ENCODE measurements at regions not wholly inside any gene's neighbourhood (a gene's known extent, or its start where the extent isn't known, plus 50 kb on each side); places are given as distances from the start of the nearest gene placed in this dataset.

GRCh38 chr5:146940295-146940694 is 61.7 kb upstream of the PPP2R2B start:
- no peak for DNase-seq

- no peak for DNase-seq
These were observed 65.5 kb upstream of the PPP2R2B start for GRCh38 chr5:146944019-146944418.

GRCh38 chr5:146944764-146945616 is 66.4 kb upstream of the PPP2R2B start:
- DNase-seq, result no peak

- no peak for DNase-seq
These were observed 67.1 kb upstream of the PPP2R2B start for GRCh38 chr5:146945617-146946084.

- peak in 1 of 2 experiments; percentile 19 for DNase-seq
These were observed 68.8 kb upstream of the PPP2R2B start for GRCh38 chr5:146947181-146947941.

- DNase-seq, result no peak
These were observed 70.1 kb upstream of the PPP2R2B start for GRCh38 chr5:146948666-146949065.

GRCh38 chr5:146952168-146952567 is 73.6 kb upstream of the PPP2R2B start:
- DNase-seq, result no peak

- DNase-seq, result no peak
These were observed 77.7 kb upstream of the PPP2R2B start for GRCh38 chr5:146956217-146956616.

- no peak for DNase-seq
These were observed 80.8 kb upstream of the PPP2R2B start for GRCh38 chr5:146959360-146959759.

GRCh38 chr5:146962801-146963355 is 84.3 kb upstream of the PPP2R2B start:
- no peak for DNase-seq

GRCh38 chr5:146965761-146966659 is 87.5 kb upstream of the PPP2R2B start:
- DNase-seq, result peak; percentile 59 to 85

- DNase-seq, result no peak
These were observed 89.1 kb upstream of the PPP2R2B start for GRCh38 chr5:146967646-146968045.

- DNase-seq, result no peak
These were observed 92.8 kb upstream of the PPP2R2B start for GRCh38 chr5:146971401-146971800.

- no peak for DNase-seq
These were observed 107.9 kb upstream of the PPP2R2B start for GRCh38 chr5:146986469-146986868.

- no peak for DNase-seq
These were observed 115.4 kb upstream of the PPP2R2B start for GRCh38 chr5:146993876-146994530.

GRCh38 chr5:146995878-146996277 is 117.3 kb upstream of the PPP2R2B start:
- DNase-seq, result no peak

GRCh38 chr5:147015405-147015804 is 136.8 kb upstream of the PPP2R2B start:
- DNase-seq, result no peak

GRCh38 chr5:147017191-147017590 is 138.6 kb upstream of the PPP2R2B start:
- DNase-seq, result no peak

GRCh38 chr5:147017621-147018020 is 139.1 kb upstream of the PPP2R2B start:
- no peak for DNase-seq

GRCh38 chr5:147018812-147019211 is 140.3 kb upstream of the PPP2R2B start:
- DNase-seq, result no peak

GRCh38 chr5:147036691-147037245 is 158.2 kb upstream of the PPP2R2B start:
- DNase-seq, result no peak
